Mesothelial cell of epicardium (in vitro differentiated cells): ENCODE measurements at regions not wholly inside any gene's neighbourhood (a gene's known extent, or its start where the extent isn't known, plus 50 kb on each side); places are given as distances from the start of the nearest gene placed in this dataset.

Experiments
- DNase-seq, 2 experiments: peaks; one replicate each; pipeline ENCODE4 v3.0.0; 2021; ENCODE audit warnings: low spot score in 2 of 2; ENCODE audit not compliant: unreplicated experiment in 2 of 2
- H3K27ac Mint-ChIP-seq: 2 replicates; pipeline ENCODE4 v1.8.0; 2021; ENCODE audit warnings: mixed read lengths
- H3K27me3 Mint-ChIP-seq: 2 replicates; pipeline ENCODE4 v1.8.0; 2021; ENCODE audit warnings: low read depth, mixed read lengths
- H3K36me3 Mint-ChIP-seq: 2 replicates; pipeline ENCODE4 v1.8.0; 2021; ENCODE audit warnings: mixed read lengths
- H3K4me1 Mint-ChIP-seq: 2 replicates; pipeline ENCODE4 v1.8.0; 2021; ENCODE audit warnings: mixed read lengths
- H3K4me3 Mint-ChIP-seq: 2 replicates; pipeline ENCODE4 v1.8.0; 2021; ENCODE audit warnings: mild to moderate bottlenecking, moderate library complexity, mixed read lengths
- H3K9me3 Mint-ChIP-seq: 2 replicates; pipeline ENCODE4 v1.8.0; 2021; ENCODE audit warnings: mixed read lengths
- TF ChIP-seq, protein P1 (sequence below): fragments of 200-600 bp; sonication (generic); IDR thresholded peaks from one replicate; pipeline ENCODE4 v1.5.0; 2021; ENCODE audit warnings: antibody characterized with exemption; ENCODE audit not compliant: unreplicated experiment

DNA sequence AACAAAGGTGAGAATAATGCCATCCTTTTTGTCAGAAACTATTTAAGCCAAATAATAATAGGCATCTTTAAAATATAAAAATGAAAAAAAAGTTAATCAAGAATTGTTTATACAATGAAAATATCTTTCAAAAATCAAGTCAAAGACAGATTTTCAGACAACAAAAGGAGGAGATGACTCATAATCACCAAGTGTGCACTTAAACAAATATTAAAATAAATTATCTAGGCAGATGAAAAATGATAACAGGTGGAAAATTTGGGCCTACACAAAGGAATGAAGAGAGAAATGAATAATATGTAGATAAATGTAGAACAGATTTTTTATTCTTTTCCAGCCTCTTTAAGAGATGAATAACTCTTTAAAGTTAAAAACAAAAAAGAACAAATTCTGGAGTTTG lies 250.0 kb upstream of the PLEKHG7 start:
- Mint-ChIP-seq H3K4me3 (no peak overlapping the region), H3K27ac (no peak overlapping the region)
- DNase-seq: no peak

GRCh38 chr12:92446083-92446460 lies 256.7 kb upstream of the PLEKHG7 start:
- Mint-ChIP-seq H3K36me3 (no peaks in the 10 kb centered on the region), H3K4me3 (no peak overlapping the region), H3K27me3 (no peaks in the 10 kb centered on the region), H3K9me3 (peaks cover 11% of the 10 kb centered on the region), H3K27ac (no peak overlapping the region), H3K4me1 (peaks cover 9% of the 10 kb centered on the region)
- TF ChIP-seq, protein P1, sequence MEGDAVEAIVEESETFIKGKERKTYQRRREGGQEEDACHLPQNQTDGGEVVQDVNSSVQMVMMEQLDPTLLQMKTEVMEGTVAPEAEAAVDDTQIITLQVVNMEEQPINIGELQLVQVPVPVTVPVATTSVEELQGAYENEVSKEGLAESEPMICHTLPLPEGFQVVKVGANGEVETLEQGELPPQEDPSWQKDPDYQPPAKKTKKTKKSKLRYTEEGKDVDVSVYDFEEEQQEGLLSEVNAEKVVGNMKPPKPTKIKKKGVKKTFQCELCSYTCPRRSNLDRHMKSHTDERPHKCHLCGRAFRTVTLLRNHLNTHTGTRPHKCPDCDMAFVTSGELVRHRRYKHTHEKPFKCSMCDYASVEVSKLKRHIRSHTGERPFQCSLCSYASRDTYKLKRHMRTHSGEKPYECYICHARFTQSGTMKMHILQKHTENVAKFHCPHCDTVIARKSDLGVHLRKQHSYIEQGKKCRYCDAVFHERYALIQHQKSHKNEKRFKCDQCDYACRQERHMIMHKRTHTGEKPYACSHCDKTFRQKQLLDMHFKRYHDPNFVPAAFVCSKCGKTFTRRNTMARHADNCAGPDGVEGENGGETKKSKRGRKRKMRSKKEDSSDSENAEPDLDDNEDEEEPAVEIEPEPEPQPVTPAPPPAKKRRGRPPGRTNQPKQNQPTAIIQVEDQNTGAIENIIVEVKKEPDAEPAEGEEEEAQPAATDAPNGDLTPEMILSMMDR: no peak
- no peak for DNase-seq

More for the DNA sequence above, 250.0 kb upstream of the PLEKHG7 start:
- Mint-ChIP-seq H3K4me1 (no peaks in the 10 kb centered on the region), H3K36me3 (peaks cover 5% of the 10 kb centered on the region), H3K27me3 (no peaks in the 10 kb centered on the region), H3K9me3 (peaks cover 23% of the 10 kb centered on the region)
- TF ChIP-seq, protein P1: no peak

DNA sequence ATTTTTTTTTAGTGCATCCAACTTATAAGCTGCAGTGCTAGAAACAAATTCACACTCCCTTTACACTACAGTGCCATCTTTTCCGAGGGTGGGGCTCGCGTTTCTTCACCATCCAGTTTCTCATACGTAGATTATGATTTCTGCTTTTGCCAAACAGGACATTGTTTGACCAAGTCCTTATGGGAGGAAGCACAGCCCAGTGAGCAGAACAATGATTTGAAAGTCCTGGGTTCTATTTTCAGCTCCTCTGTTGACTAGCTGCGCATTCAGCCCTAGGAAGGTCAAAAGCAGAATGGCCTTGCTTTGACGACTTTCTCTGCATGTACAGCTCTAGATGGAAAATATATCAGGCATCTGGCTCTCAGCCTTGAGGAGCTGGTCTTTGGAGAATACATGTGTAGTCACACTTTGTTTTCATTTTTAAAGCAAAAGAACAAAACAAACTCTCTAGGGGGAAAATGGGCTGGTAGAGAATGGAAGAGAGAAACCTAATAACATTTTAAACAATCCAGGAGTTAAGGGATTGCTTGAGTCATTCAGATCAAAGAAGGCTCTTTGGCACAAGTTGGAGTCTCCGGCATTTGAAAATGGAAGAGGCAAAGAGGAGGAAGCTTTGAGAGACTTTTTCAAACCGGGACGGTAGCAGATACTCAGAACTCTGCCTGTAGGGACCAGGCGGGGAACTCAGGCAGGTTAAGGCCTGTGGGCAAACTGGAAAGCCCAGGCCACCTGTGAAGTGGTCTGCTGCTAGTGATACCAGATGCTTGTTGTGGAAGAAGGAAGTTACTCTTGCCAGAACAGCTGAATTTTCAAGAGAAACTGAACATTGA lies 257.3 kb upstream of the PLEKHG7 start:
- Mint-ChIP-seq H3K9me3 (peaks cover 6% of the 10 kb centered on the region), H3K4me3 (no peak overlapping the region), H3K27me3 (no peaks in the 10 kb centered on the region), H3K36me3 (no peaks in the 10 kb centered on the region), H3K27ac (no peak overlapping the region), H3K4me1 (peaks cover 9% of the 10 kb centered on the region)
- no peak for DNase-seq
- TF ChIP-seq, protein P1: no peak

GRCh38 chr12:92444763-92445162 lies 258.0 kb upstream of the PLEKHG7 start:
- peaks cover 6% of the 10 kb centered on the region for H3K9me3 Mint-ChIP-seq
- peaks cover 9% of the 10 kb centered on the region for H3K4me1 Mint-ChIP-seq
- no peak overlapping the region for H3K4me3 Mint-ChIP-seq
- H3K27me3 Mint-ChIP-seq: no peaks in the 10 kb centered on the region
- DNase-seq: no peak
- H3K27ac Mint-ChIP-seq: no peak overlapping the region
- no peaks in the 10 kb centered on the region for H3K36me3 Mint-ChIP-seq
- TF ChIP-seq, protein P1: no peak

DNA sequence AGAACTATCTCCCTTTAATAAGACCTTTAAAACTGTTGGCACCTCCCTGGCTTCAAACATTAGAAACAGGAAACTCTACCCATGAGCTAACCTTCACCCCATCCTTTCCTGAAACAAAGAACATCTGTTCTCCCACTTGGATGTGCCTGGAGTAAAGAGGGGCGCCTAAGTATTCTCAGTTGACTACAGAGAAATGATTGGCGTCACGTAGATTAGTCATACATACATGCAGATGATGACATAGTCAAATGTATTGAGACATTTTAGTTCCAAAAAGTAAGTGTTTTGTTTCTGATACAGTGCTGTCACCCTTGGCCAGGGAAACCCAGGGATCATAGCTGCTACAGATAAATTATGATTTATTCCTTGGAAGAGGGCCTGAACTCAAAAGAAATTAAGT lies 260.0 kb upstream of the PLEKHG7 start:
- Mint-ChIP-seq H3K27ac (no peak overlapping the region), H3K9me3 (peaks cover 6% of the 10 kb centered on the region), H3K36me3 (no peaks in the 10 kb centered on the region), H3K4me3 (no peak overlapping the region), H3K4me1 (peaks cover 17% of the 10 kb centered on the region), H3K27me3 (no peaks in the 10 kb centered on the region)
- no peak for DNase-seq
- TF ChIP-seq, protein P1: no peak

DNA sequence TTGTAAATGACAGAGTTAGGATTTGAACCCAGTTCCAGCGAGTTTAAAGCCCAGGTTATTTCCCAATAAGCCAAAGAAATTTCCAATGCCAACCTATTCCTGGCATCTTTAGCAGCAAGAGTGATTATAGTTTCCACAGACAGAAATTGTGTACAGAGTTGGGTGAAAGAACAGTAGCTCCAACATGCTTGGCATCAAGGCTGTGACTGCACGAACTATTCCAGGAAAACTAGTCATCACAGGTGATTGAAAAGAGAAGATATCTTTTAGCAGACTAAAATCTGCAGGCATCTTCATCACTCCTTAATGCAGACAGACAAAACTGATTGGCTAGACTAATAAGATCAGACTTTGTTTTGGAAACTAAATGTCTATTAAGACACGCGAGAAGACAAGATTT lies 262.7 kb upstream of the PLEKHG7 start:
- H3K4me3 Mint-ChIP-seq: no peak overlapping the region
- peaks cover 11% of the 10 kb centered on the region for H3K4me1 Mint-ChIP-seq
- TF ChIP-seq, protein P1: no peak
- no peaks in the 10 kb centered on the region for H3K36me3 Mint-ChIP-seq
- DNase-seq: no peak
- no peak overlapping the region for H3K27ac Mint-ChIP-seq
- H3K9me3 Mint-ChIP-seq: no peaks in the 10 kb centered on the region
- no peaks in the 10 kb centered on the region for H3K27me3 Mint-ChIP-seq
